K562 (cell line): ENCODE measurements at regions not wholly inside any gene's neighbourhood (a gene's known extent, or its start where the extent isn't known, plus 50 kb on each side); places are given as distances from the start of the nearest gene placed in this dataset.

Experiments
- ATAC-seq: fragments of 200-7000 bp; cut with Tn5 transposase; 3 replicates; pipeline ENCODE4 v1.9.1; 2020; ENCODE audit warnings: moderate library complexity
- BruUV-seq: library from RNA; stranded (reverse); fragments of 400-500 nt; replicated peaks from 2 replicates; lab custom pipeline; 2021; lab: Mats Ljungman, UMichigan
- CTCF ChIA-PET: fragments of 300-600 bp; formaldehyde crosslinking; extraction: SDS; loops from one replicate; lab custom pipeline; 2021; ENCODE audit warnings: low intra/inter-chr PET ratio; lab: Yijun Ruan, JAX
- POLR2A ChIA-PET: fragments of 300-600, 350-650 bp; sonication (Branson Sonifier 250); formaldehyde crosslinking; extraction: SDS; loops from one replicate; lab custom pipeline; 2021; ENCODE audit warnings: antibody characterized with exemption, inconsistent platforms; lab: Yijun Ruan, JAX
- DNase-seq, 4 experiments: peaks; one replicate each; pipeline versions ENCODE4 v3.0.0 to v3.0.0-alpha.2; 2011 to 2018; ENCODE audit warnings: low spot score in 3 of 4, mixed read lengths in 3 of 4; ENCODE audit errors: extremely low read depth in 1 of 4
- FAIRE-seq: peaks from 2 replicates; lab custom pipeline; 2011; peaks lifted over from hg19 to GRCh38; lab: Jason Lieb, UNC
- H2AFZ ChIP-seq: 2 replicates; pipeline ENCODE4 v1.6.0; 2011; ENCODE audit warnings: low read depth, low read length, control low read depth, inconsistent platforms
- H3K27ac ChIP-seq: fragments of 200-600 bp; 3 replicates; pipeline ENCODE4 v1.8.0; 2011; ENCODE audit warnings: low read depth, mild to moderate bottlenecking, control low read depth, inconsistent platforms, low read length, moderate library complexity, mixed read lengths; ENCODE audit errors: extremely low read depth
- H3K27me3 ChIP-seq, 2 experiments: fragments of 300-600 bp in 1 of 2; 2 replicates in 1 of 2; 3 replicates in 1 of 2; pipeline versions ENCODE4 v1.6.0 to v1.8.0; 2011; ENCODE audit warnings: inconsistent platforms in 2 of 2, low read length in 2 of 2, mild to moderate bottlenecking in 1 of 2, mixed read lengths in 1 of 2, moderate library complexity in 1 of 2; ENCODE audit not compliant: control insufficient read depth in 2 of 2, insufficient read depth in 2 of 2
- H3K36me3 ChIP-seq: fragments of 300-600 bp; 3 replicates; pipeline ENCODE4 v1.8.0; 2011; ENCODE audit warnings: mild to moderate bottlenecking, low read length, inconsistent platforms; ENCODE audit not compliant: control insufficient read depth, insufficient read depth
- H3K4me1 ChIP-seq, 2 experiments: fragments of 200-600 bp in 1 of 2; replicated peaks in 1 of 2; 2 replicates in 1 of 2; 3 replicates in 1 of 2; pipeline versions ENCODE4 v1.5.1 to v1.8.0; 2011; ENCODE audit warnings: inconsistent platforms in 2 of 2, low read length in 2 of 2, mild to moderate bottlenecking in 1 of 2, mixed read lengths in 1 of 2, moderate library complexity in 1 of 2; ENCODE audit not compliant: control insufficient read depth in 2 of 2, insufficient read depth in 2 of 2
- H3K4me2 ChIP-seq: 2 replicates; pipeline ENCODE4 v1.6.1; 2011; ENCODE audit warnings: low read length, control low read depth, inconsistent platforms, mixed read lengths; ENCODE audit not compliant: insufficient read depth
- H3K4me3 ChIP-seq: fragments of 200-600 bp; sonication (generic), shearing (Covaris generic); 2 replicates; pipeline ENCODE4 v1.5.1; 2016; ENCODE audit warnings: control low read depth, inconsistent platforms
- H3K79me2 ChIP-seq: fragments of 200-600 bp; 3 replicates; pipeline ENCODE4 v1.8.0; 2011; ENCODE audit warnings: low read length, inconsistent platforms; ENCODE audit not compliant: control insufficient read depth, insufficient read depth
- H3K9ac ChIP-seq, 2 experiments: 2 replicates each; pipeline versions ENCODE4 v1.6.0 to v1.6.1; 2011; ENCODE audit warnings: low read depth in 2 of 2, low read length in 2 of 2, control low read depth in 1 of 2, inconsistent platforms in 1 of 2, mild to moderate bottlenecking in 1 of 2, mixed read lengths in 1 of 2; ENCODE audit not compliant: insufficient read depth in 1 of 2
- H3K9me1 ChIP-seq: one replicate; pipeline ENCODE4 v1.6.0; 2011; ENCODE audit warnings: inconsistent platforms, mild to moderate bottlenecking, low read length, moderate library complexity; ENCODE audit not compliant: control insufficient read depth, insufficient read depth
- H3K9me3 ChIP-seq: replicated peaks from 2 replicates; pipeline ENCODE4 v1.5.1; 2011; ENCODE audit warnings: low read depth, low read length, inconsistent platforms; ENCODE audit not compliant: control insufficient read depth, insufficient read depth
- H4K20me1 ChIP-seq: replicated peaks from 2 replicates; pipeline ENCODE4 v1.6.1; 2011; ENCODE audit warnings: low read length, inconsistent platforms, mixed read lengths; ENCODE audit not compliant: control insufficient read depth, insufficient read depth
- FOXM1 ChIP-seq, 2 experiments: fragments of 450-650 bp in 1 of 2; sonication (generic) in 1 of 2; formaldehyde crosslinking in 1 of 2; IDR thresholded peaks; 2 replicates each; pipeline versions ENCODE4 v1.6.1 to v1.9.0; 2017 to 2022; ENCODE audit warnings: low read depth in 2 of 2, mild to moderate bottlenecking in 2 of 2, missing genetic modification reagents in 1 of 2, moderate library complexity in 1 of 2
- KAT8 ChIP-seq: fragments of 450-650 bp; IDR thresholded peaks from 2 replicates; pipeline ENCODE4 v1.6.1; 2016; ENCODE audit warnings: low read depth, mild to moderate bottlenecking
- NR3C1 ChIP-seq: sonication (generic); formaldehyde crosslinking; IDR thresholded peaks from 2 replicates; pipeline ENCODE4 v1.8.1; 2022; ENCODE audit warnings: missing genetic modification reagents
- PHB2 ChIP-seq: fragments of 450-650 bp; IDR thresholded peaks from 2 replicates; pipeline ENCODE4 v1.6.1; 2017; ENCODE audit warnings: low read depth
- SIRT6 ChIP-seq: IDR thresholded peaks from one replicate; pipeline ENCODE4 v1.6.1; 2012; ENCODE audit warnings: low read depth, mild to moderate bottlenecking, control low read depth, inconsistent platforms, low read length, moderate library complexity
- SMARCA4 ChIP-seq: fragments of 450-650 bp; IDR thresholded peaks from 2 replicates; pipeline ENCODE4 v1.6.1; 2016
- SPI1 ChIP-seq: IDR thresholded peaks from 2 replicates; pipeline ENCODE4 v1.6.1; 2011; ENCODE audit warnings: low read depth, low read length, control low read depth, borderline replicate concordance
- TCF7L2 ChIP-seq: fragments of 150-350 bp; IDR thresholded peaks from 2 replicates; pipeline ENCODE4 v1.6.1; 2016; ENCODE audit warnings: low read depth, mild to moderate bottlenecking, low read length, moderate library complexity
- ZBTB1 ChIP-seq: sonication (generic); formaldehyde crosslinking; IDR thresholded peaks from 2 replicates; pipeline ENCODE4 v1.8.1; 2023; ENCODE audit warnings: missing genetic modification reagents, low read depth, mild to moderate bottlenecking, borderline replicate concordance
- ZNF239 ChIP-seq: fragments of 250-450 bp; sonication (Bioruptor Pico); IDR thresholded peaks from 2 replicates; pipeline ENCODE4 v1.4.0; 2020; ENCODE audit warnings: mild to moderate bottlenecking
- ZNF274 ChIP-seq: IDR thresholded peaks from 2 replicates; pipeline ENCODE4 v1.6.1; 2011; ENCODE audit warnings: low read depth, mild to moderate bottlenecking, low read length, moderate library complexity, borderline replicate concordance
- WGBS: fragments of 100-300 bp; shearing (Covaris generic); methylation state at CpG from one replicate; pipeline ENCODE4 v1.1.6; 2016; ENCODE audit warnings: low coverage, mixed read lengths; ENCODE audit not compliant: insufficient coverage; ENCODE audit errors: missing lambda C conversion rate; 5-methylcytosine and 5-hydroxymethylcytosine counted together
- in situ Hi-C: fragments of 300-500 bp; cut with MboI; formaldehyde crosslinking; loops from 4 replicates; pipeline ENCODE4 v1.15.0; 2018; ENCODE audit warnings: inconsistent platforms, mixed read lengths
- intact Hi-C: fragments of 100-400 bp; cut with micrococcal nuclease; formaldehyde crosslinking; loops from 2 replicates; pipeline ENCODE4 v1.14.2; 2022
- TF ChIP-seq, protein P1 (sequence below): sonication (generic); formaldehyde crosslinking; IDR thresholded peaks from 2 replicates; pipeline ENCODE4 v1.8.1; 2023; ENCODE audit warnings: mild to moderate bottlenecking, missing genetic modification reagents
- TF ChIP-seq, protein P2 (sequence below): fragments of 250-450 bp; sonication (Bioruptor Pico); IDR thresholded peaks from 2 replicates; pipeline ENCODE4 v1.8.0; 2021; ENCODE audit warnings: mild to moderate bottlenecking, moderate library complexity

DNA sequence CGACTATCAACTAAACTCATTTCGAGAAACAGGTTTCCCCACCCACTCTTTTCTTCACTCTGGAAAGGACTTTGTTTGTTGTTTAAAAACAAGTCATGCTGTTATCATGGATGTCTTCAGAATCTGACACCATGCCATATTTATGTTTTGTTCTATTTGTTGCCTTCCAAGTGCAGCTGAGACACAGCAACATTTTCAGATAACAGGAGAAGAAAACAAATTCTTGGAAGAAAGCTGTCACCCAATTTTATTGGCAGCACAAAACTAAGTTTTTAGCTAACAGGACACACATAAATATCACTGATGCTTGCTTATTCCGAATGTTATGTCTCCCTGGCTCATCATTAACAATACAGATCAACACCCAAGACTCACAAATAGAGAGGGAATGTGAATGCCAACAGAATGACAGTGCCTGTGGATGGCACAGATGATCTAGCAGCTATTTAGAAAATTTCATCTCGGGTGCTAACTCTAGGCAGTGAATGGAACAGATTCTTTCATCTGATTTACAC, 147.9 kb downstream of the RPS29 start:
- Histone ChIP-seq H3K4me1 (no peaks in the 10 kb centered on the region), H3K27ac (no peak overlapping the region), H4K20me1 (no peaks in the 10 kb centered on the region), H2AFZ (no peak overlapping the region), H3K4me2 (no peak overlapping the region), H3K36me3 (no peaks in the 10 kb centered on the region), H3K9me3 (no peaks in the 10 kb centered on the region), H3K9ac (no peak overlapping the region), H3K27me3 (no peaks in the 10 kb centered on the region), H3K9me1 (no peaks in the 10 kb centered on the region), H3K79me2 (no peaks in the 10 kb centered on the region), H3K4me3 (no peak overlapping the region)
- BruUV-seq = no TSS peak
- intact Hi-C loops = no loop called here
- TF ChIP-seq SMARCA4 = no peak
- no peak for TF ChIP-seq SIRT6
- no peak for TF ChIP-seq KAT8
- TF ChIP-seq TCF7L2 = no peak
- TF ChIP-seq NR3C1 (CRISPR knock-in tag) = no peak
- no peak for TF ChIP-seq ZNF239 (CRISPR knock-in tag)
- no peak for TF ChIP-seq ZBTB1 (CRISPR knock-in tag)
- FAIRE-seq = no peak
- POLR2A ChIA-PET = no interaction called here
- CTCF ChIA-PET = no interaction called here
- no peak for ATAC-seq
- in situ Hi-C loops = no loop called here
- WGBS = 0% methylated on average over 4 of the region's 4 CpGs
- no peak for DNase-seq

DNA sequence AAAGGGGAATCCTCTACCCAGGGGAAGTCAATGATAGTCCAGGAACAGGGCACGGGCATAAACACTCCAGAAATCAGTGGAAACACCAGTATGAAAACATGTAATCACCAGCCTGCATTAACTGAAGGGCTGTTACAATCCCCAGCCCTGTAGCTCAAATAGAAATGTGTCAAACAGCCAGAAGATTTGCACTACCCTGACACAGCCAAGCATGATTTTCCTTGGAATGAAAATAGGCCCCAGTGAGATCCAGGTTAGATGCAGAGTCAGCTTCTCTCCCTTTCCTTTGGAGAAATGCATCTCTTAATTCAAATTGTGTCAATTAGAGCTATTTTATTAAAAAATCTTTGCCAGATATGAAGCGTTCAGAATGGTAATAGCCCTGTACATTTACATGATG, 158.1 kb downstream of the RPS29 start:
- Histone ChIP-seq H2AFZ (no peak overlapping the region), H3K79me2 (no peaks in the 10 kb centered on the region), H3K9me3 (no peaks in the 10 kb centered on the region), H3K4me2 (no peak overlapping the region), H4K20me1 (no peaks in the 10 kb centered on the region), H3K36me3 (no peaks in the 10 kb centered on the region), H3K9ac (no peak overlapping the region), H3K4me1 (no peaks in the 10 kb centered on the region), H3K27me3 (no peaks in the 10 kb centered on the region), H3K9me1 (no peaks in the 10 kb centered on the region), H3K27ac (no peak overlapping the region), H3K4me3 (no peak overlapping the region)
- intact Hi-C loops = no loop called here
- ATAC-seq (no peak), FAIRE-seq (no peak), DNase-seq (no peak)
- POLR2A ChIA-PET = no interaction called here
- WGBS = 0% methylated on average over 2 of the region's 2 CpGs
- in situ Hi-C loops = no loop called here
- BruUV-seq = no TSS peak
- CTCF ChIA-PET = no interaction called here
- TF ChIP-seq, protein P1, sequence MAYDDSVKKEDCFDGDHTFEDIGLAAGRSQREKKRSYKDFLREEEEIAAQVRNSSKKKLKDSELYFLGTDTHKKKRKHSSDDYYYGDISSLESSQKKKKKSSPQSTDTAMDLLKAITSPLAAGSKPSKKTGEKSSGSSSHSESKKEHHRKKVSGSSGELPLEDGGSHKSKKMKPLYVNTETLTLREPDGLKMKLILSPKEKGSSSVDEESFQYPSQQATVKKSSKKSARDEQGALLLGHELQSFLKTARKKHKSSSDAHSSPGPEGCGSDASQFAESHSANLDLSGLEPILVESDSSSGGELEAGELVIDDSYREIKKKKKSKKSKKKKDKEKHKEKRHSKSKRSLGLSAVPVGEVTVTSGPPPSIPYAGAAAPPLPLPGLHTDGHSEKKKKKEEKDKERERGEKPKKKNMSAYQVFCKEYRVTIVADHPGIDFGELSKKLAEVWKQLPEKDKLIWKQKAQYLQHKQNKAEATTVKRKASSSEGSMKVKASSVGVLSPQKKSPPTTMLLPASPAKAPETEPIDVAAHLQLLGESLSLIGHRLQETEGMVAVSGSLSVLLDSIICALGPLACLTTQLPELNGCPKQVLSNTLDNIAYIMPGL (CRISPR knock-in tag) = no peak
- TF ChIP-seq ZNF274 = no peak
- no peak for TF ChIP-seq FOXM1 (IDR thresholded peaks at IDR 0.05; ENCODE audit: low read depth)
- no peak for TF ChIP-seq FOXM1 (CRISPR knock-in tag; IDR thresholded peaks at IDR 0.05; ENCODE audit: low read depth)
- TF ChIP-seq PHB2 = no peak
- TF ChIP-seq, protein P2, sequence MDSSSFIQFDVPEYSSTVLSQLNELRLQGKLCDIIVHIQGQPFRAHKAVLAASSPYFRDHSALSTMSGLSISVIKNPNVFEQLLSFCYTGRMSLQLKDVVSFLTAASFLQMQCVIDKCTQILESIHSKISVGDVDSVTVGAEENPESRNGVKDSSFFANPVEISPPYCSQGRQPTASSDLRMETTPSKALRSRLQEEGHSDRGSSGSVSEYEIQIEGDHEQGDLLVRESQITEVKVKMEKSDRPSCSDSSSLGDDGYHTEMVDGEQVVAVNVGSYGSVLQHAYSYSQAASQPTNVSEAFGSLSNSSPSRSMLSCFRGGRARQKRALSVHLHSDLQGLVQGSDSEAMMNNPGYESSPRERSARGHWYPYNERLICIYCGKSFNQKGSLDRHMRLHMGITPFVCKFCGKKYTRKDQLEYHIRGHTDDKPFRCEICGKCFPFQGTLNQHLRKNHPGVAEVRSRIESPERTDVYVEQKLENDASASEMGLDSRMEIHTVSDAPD (CRISPR knock-in tag) = no peak
- no peak for TF ChIP-seq SPI1
